Neuronal stem cell (in vitro differentiated cells): ENCODE measurements at regions not wholly inside any gene's neighbourhood (a gene's known extent, or its start where the extent isn't known, plus 50 kb on each side); places are given as distances from the start of the nearest gene placed in this dataset.

Experiments used
- DNase-seq: peaks from one replicate; pipeline ENCODE4 v3.0.0-alpha.2; 2013; ENCODE audit warnings: low spot score
- H2AFZ ChIP-seq: one replicate; pipeline ENCODE4 v1.6.1; 2013; ENCODE audit warnings: mild to moderate bottlenecking, low read length, inconsistent platforms
- H2AK5ac ChIP-seq: 2 replicates; pipeline ENCODE4 v1.6.1; 2013; ENCODE audit warnings: low read depth, mild to moderate bottlenecking, inconsistent platforms, low read length, moderate library complexity, mixed read lengths
- H2BK120ac ChIP-seq: 2 replicates; pipeline ENCODE4 v1.6.1; 2013; ENCODE audit warnings: low read depth, mild to moderate bottlenecking, inconsistent platforms, low read length, moderate library complexity, mixed read lengths
- H2BK12ac ChIP-seq: one replicate; pipeline ENCODE4 v1.6.1; 2013; ENCODE audit warnings: low read length, inconsistent platforms
- H2BK15ac ChIP-seq: 2 replicates; pipeline ENCODE4 v1.6.1; 2013; ENCODE audit warnings: mild to moderate bottlenecking, low read length, inconsistent platforms, mixed read lengths
- H2BK5ac ChIP-seq: one replicate; pipeline ENCODE4 v1.6.1; 2013; ENCODE audit warnings: inconsistent platforms, mild to moderate bottlenecking, low read length, moderate library complexity
- H3K14ac ChIP-seq: one replicate; pipeline ENCODE4 v1.6.1; 2013; ENCODE audit warnings: low read length, inconsistent platforms
- H3K18ac ChIP-seq: 2 replicates; pipeline ENCODE4 v1.6.1; 2013; ENCODE audit warnings: low read length, inconsistent platforms
- H3K23ac ChIP-seq: 2 replicates; pipeline ENCODE4 v1.6.1; 2013; ENCODE audit warnings: low read depth, mild to moderate bottlenecking, mixed read lengths, low read length, inconsistent platforms; ENCODE audit not compliant: poor library complexity
- H3K27ac ChIP-seq: replicated peaks from 3 replicates; pipeline ENCODE4 v1.5.1; 2013; ENCODE audit warnings: low read length, inconsistent platforms
- H3K27me3 ChIP-seq, 3 experiments: 2 replicates each; pipeline ENCODE4 v1.6.1; 2013; ENCODE audit warnings: low read length in 3 of 3, mild to moderate bottlenecking in 2 of 3, inconsistent platforms in 1 of 3, low read depth in 1 of 3, mixed read lengths in 1 of 3, moderate library complexity in 1 of 3; ENCODE audit not compliant: control insufficient read depth in 3 of 3, insufficient read depth in 3 of 3
- H3K36me3 ChIP-seq, 2 donors: replicated peaks in 1 of 2; 2 replicates each; pipeline ENCODE4 v1.6.1; 2013; ENCODE audit warnings: low read length in 2 of 2; ENCODE audit not compliant: control insufficient read depth in 2 of 2, insufficient read depth in 2 of 2
- H3K4ac ChIP-seq: 2 replicates; pipeline ENCODE4 v1.6.1; 2013; ENCODE audit warnings: inconsistent platforms, mild to moderate bottlenecking, low read length, moderate library complexity
- H3K4me1 ChIP-seq, 2 donors: 1 replicate in 1 of 2; 2 replicates in 1 of 2; pipeline ENCODE4 v1.6.1; 2013; ENCODE audit warnings: low read length in 2 of 2, low read depth in 1 of 2; ENCODE audit not compliant: control insufficient read depth in 2 of 2, insufficient read depth in 1 of 2
- H3K4me2 ChIP-seq: one replicate; pipeline ENCODE4 v1.6.1; 2013; ENCODE audit warnings: mild to moderate bottlenecking, low read length, inconsistent platforms; ENCODE audit not compliant: insufficient read depth, poor library complexity, severe bottlenecking
- H3K4me3 ChIP-seq, 2 donors: 2 replicates each; pipeline ENCODE4 v1.5.1; 2013; ENCODE audit warnings: low read length in 2 of 2, mild to moderate bottlenecking in 2 of 2, inconsistent platforms in 1 of 2, moderate library complexity in 1 of 2
- H3K79me1 ChIP-seq: one replicate; pipeline ENCODE4 v1.6.1; 2013; ENCODE audit warnings: low read depth, mild to moderate bottlenecking, inconsistent platforms, low read length, moderate library complexity
- H3K9ac ChIP-seq: one replicate; pipeline ENCODE4 v1.6.1; 2013; ENCODE audit warnings: mild to moderate bottlenecking, low read depth, low read length, inconsistent platforms; ENCODE audit not compliant: poor library complexity
- H3K9me3 ChIP-seq, 2 donors: replicated peaks in 1 of 2; 2 replicates each; pipeline versions ENCODE3 to v1.6.1; 2013; ENCODE audit warnings: low read length in 2 of 2, mild to moderate bottlenecking in 2 of 2, inconsistent platforms in 1 of 2, low read depth in 1 of 2, mixed read lengths in 1 of 2, moderate library complexity in 1 of 2; ENCODE audit not compliant: control insufficient read depth in 2 of 2, insufficient read depth in 1 of 2
- H4K8ac ChIP-seq: one replicate; pipeline ENCODE4 v1.6.1; 2013; ENCODE audit warnings: low read depth, mild to moderate bottlenecking, inconsistent platforms, low read length, moderate library complexity
- H4K91ac ChIP-seq: one replicate; pipeline ENCODE4 v1.6.1; 2013; ENCODE audit warnings: low read length, low read depth, mild to moderate bottlenecking, inconsistent platforms; ENCODE audit not compliant: poor library complexity
- WGBS, 2 donors: extraction: QIAGEN DNeasy Blood & Tissue Kit; methylation state at CpG; one replicate each; pipeline ENCODE4 v1.1.7; 2013; ENCODE audit warnings: missing lambda C conversion rate in 2 of 2, mixed read lengths in 1 of 2; ENCODE audit not compliant: insufficient read length in 2 of 2, insufficient replicate concordance in 1 of 2; ENCODE audit errors: extremely low coverage in 2 of 2; 5-methylcytosine and 5-hydroxymethylcytosine counted together

DNA sequence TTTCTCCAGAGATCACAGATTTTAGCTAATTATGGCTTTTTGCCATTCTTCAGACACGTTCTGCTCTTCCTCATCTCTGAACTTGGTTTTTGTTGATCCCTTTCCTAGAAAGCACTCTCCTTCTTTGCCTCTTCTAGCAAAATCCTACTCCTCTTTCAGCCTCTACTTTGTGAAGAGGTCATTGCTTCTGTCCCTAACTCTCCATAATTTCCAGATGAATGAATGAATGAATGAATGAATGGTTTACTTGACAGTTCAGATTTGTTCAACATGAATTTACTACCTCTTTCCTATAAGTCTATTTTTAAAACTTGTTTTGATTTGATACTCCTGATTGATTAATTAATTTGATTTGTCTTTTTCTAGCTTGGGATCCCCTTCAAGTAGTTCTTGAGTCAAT, 94.0 kb upstream of the IFNGR1 start:
- Histone ChIP-seq H2BK120ac (no peak overlapping the region), H2BK15ac (no peak overlapping the region), H3K79me1 (no peaks in the 10 kb centered on the region), H3K14ac (no peak overlapping the region), H2BK5ac (no peak overlapping the region), H3K9me3 (peaks cover 0 to 2% of the 10 kb centered on the region in 2 donors), H3K4me2 (no peak overlapping the region), H4K8ac (no peak overlapping the region), H3K9ac (no peak overlapping the region), H2AK5ac (no peak overlapping the region), H3K18ac (no peak overlapping the region), H3K27ac (no peak overlapping the region), H3K36me3 (no peaks in the 10 kb centered on the region), H3K27me3 (peaks cover 0 to 9% (median 0%) of the 10 kb centered on the region in 3 experiments), H3K23ac (no peak overlapping the region), H3K4me1 (no peaks in the 10 kb centered on the region), H3K4me3 (no peak overlapping the region), H4K91ac (no peak overlapping the region), H2BK12ac (no peak overlapping the region), H3K4ac (no peak overlapping the region), H2AFZ (no peak overlapping the region)
- no CpG with 5 or more reads among the region's 1 CpG for WGBS, 2 donors
- no peak for DNase-seq

DNA sequence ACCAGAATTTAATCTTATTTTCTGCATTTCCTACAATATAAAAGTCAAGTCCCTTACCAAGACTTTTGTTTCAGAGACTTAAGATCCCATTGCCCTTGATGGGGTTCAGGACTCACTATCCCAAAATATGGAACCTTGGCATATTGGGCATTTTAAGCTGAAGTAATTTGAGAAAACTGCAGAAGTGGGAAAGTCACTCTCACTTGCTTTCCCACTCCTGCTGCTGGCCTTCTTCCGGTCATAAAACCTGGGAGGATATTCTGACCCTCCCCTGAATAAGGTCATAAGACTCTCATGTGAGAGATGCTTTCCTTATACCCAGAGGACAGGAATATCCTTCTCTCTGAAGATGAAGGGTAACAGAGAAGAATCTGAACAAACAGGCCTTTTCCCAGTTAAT, 92.8 kb upstream of the IFNGR1 start:
- Histone ChIP-seq H4K8ac (no peak overlapping the region), H3K18ac (no peak overlapping the region), H2BK12ac (no peak overlapping the region), H3K79me1 (no peaks in the 10 kb centered on the region), H2BK15ac (no peak overlapping the region), H3K4ac (no peak overlapping the region), H3K4me2 (no peak overlapping the region), H3K14ac (no peak overlapping the region), H3K4me1 (no peaks in the 10 kb centered on the region), H2AK5ac (no peak overlapping the region), H4K91ac (no peak overlapping the region), H3K27me3 (peaks cover 0 to 5% (median 0%) of the 10 kb centered on the region in 3 experiments), H3K9me3 (peaks cover 0 to 2% of the 10 kb centered on the region in 2 donors), H2AFZ (no peak overlapping the region), H3K23ac (no peak overlapping the region), H3K27ac (no peak overlapping the region), H3K9ac (no peak overlapping the region), H2BK5ac (no peak overlapping the region), H3K4me3 (no peak overlapping the region), H3K36me3 (no peaks in the 10 kb centered on the region), H2BK120ac (no peak overlapping the region)
- DNase-seq = no peak
- WGBS, 2 donors = no CpG with 5 or more reads among the region's 1 CpG

DNA sequence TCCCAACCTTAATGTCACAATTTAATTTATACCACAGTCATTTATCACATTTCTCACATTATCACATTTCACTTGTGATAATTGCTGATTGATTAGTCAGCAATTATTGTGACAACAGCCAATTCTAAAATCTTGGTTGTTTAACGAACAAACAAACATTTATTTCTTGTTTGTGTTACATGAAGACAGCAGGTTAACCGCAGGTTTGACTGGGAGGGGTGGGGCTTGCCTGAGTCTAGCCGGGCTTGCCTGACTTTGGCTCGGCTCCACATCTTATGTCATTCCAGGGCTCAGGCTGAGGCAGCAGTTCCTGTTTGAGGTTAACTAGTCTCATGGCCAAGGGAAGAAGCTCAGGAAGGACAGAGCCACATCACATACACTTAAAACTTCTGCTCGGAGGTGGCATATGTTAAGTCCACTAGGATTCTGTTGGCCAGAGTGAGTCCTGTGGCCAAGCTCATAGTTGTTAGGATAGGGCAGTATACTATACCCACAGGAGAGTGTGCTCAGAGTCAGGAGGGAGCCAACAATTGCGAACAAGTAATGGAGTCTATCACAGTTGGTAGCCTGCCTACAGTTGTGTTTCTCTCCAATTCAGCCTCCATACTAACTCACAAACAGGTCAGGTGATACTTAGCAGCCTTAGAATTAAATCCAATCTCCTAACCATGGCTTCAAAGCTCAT, 90.0 kb upstream of the IFNGR1 start:
- Histone ChIP-seq H2BK5ac (no peak overlapping the region), H3K18ac (no peak overlapping the region), H3K9me3 (peaks cover 0 to 2% of the 10 kb centered on the region in 2 donors), H2AFZ (no peak overlapping the region), H2BK15ac (no peak overlapping the region), H3K27ac (no peak overlapping the region), H3K23ac (no peak overlapping the region), H4K8ac (no peak overlapping the region), H3K4ac (no peak overlapping the region), H2AK5ac (no peak overlapping the region), H3K9ac (no peak overlapping the region), H3K4me1 (no peaks in the 10 kb centered on the region), H3K14ac (no peak overlapping the region), H2BK12ac (no peak overlapping the region), H4K91ac (no peak overlapping the region), H3K4me3 (no peak overlapping the region), H3K4me2 (no peak overlapping the region), H3K36me3 (no peaks in the 10 kb centered on the region), H2BK120ac (no peak overlapping the region), H3K27me3 (peaks cover 0 to 2% (median 0%) of the 10 kb centered on the region in 3 experiments), H3K79me1 (no peaks in the 10 kb centered on the region)
- no CpG with 5 or more reads among the region's 6 CpGs for WGBS, 2 donors
- no peak for DNase-seq

DNA sequence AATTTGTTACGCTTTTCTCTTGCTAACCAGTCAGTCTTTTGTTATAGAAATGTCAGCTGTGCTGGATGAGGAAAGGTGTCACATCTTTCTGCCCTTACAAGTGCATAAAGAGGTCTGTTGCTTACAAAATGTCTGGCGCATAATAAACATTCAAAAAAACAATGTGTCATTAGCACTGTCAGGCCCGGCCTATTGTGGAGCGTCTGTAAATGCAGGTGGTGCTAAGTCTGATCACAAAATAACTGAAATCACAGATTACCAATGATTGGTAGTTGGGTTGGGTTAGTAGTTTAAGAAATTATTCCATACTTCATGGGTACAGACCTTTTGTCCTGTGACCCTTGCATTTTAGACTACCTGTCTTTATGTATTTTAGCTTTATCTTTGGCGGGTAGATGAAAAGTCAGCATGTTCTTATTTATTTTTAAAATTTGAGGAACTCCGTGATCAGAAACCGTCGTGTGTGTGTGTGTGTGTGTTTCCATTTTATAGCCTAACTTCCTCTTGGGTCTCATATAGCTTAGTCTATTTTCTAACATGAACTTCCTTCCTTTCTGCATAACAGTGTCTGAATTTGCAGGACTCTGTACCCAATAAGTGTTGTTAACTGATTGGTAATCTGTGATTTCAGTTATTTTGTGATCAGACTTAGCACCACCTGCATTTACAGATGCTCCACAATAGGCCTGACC, 88.1 kb upstream of the IFNGR1 start:
- Histone ChIP-seq H3K4me3 (no peak overlapping the region), H4K8ac (no peak overlapping the region), H3K79me1 (no peaks in the 10 kb centered on the region), H3K9ac (no peak overlapping the region), H3K14ac (no peak overlapping the region), H2AK5ac (no peak overlapping the region), H4K91ac (no peak overlapping the region), H2BK12ac (no peak overlapping the region), H2AFZ (no peak overlapping the region), H3K27me3 (peaks cover 0 to 5% (median 0%) of the 10 kb centered on the region in 3 experiments), H3K4me1 (no peaks in the 10 kb centered on the region), H2BK5ac (no peak overlapping the region), H2BK120ac (no peak overlapping the region), H3K9me3 (peaks cover 0 to 2% of the 10 kb centered on the region in 2 donors), H3K18ac (no peak overlapping the region), H3K4me2 (no peak overlapping the region), H3K36me3 (no peaks in the 10 kb centered on the region), H3K23ac (no peak overlapping the region), H2BK15ac (no peak overlapping the region), H3K4ac (no peak overlapping the region), H3K27ac (no peak overlapping the region)
- no CpG with 5 or more reads among the region's 8 CpGs for WGBS, 2 donors
- no peak for DNase-seq
